ENCODE measurements at regions not wholly inside any gene's neighbourhood (a gene's known extent, or its start where the extent isn't known, plus 50 kb on each side); places are given as distances from the start of the nearest gene placed in this dataset.

- no peaks in the 10 kb centered on the region for H3K27me3 ChIP-seq (ENCODE audit: insufficient read depth, low read depth)
- no peak overlapping the region for H3K4me2 ChIP-seq
- no peak overlapping the region for H3K4me3 ChIP-seq (IDR thresholded peaks at IDR 0.05; ENCODE audit: insufficient read depth, low read depth, low read length)
- H3K79me2 ChIP-seq (ENCODE audit: insufficient read depth, low read depth), result no peaks in the 10 kb centered on the region
- no peaks in the 10 kb centered on the region for H4K20me1 ChIP-seq (ENCODE audit: insufficient read depth)
- no peak overlapping the region for H3K9ac ChIP-seq
- peaks cover 41% of the 10 kb centered on the region for H3K4me1 ChIP-seq (ENCODE audit: low read depth, poor library complexity, severe bottlenecking)
- no peak for TF ChIP-seq CTCF (conservative IDR thresholded peaks at IDR 0.05; ENCODE audit: low read depth, low read length)
- no peak overlapping the region for H3K27ac ChIP-seq
- no peak overlapping the region for H2AFZ ChIP-seq (ENCODE audit: low read depth)
- H3K36me3 ChIP-seq (ENCODE audit: insufficient read depth), result no peaks in the 10 kb centered on the region
Measured at GRCh38 chr2:223652902-223653301, 50.7 kb upstream of the SCG2 start.

- no peak overlapping the region for H3K9ac ChIP-seq
- no peaks in the 10 kb centered on the region for H3K27me3 ChIP-seq (ENCODE audit: insufficient read depth, low read depth)
- H3K36me3 ChIP-seq (ENCODE audit: insufficient read depth), result no peaks in the 10 kb centered on the region
- no peak overlapping the region for H3K27ac ChIP-seq
- no peak overlapping the region for H2AFZ ChIP-seq (ENCODE audit: low read depth)
- TF ChIP-seq CTCF (conservative IDR thresholded peaks at IDR 0.05; ENCODE audit: low read depth, low read length), result no peak
- H3K4me1 ChIP-seq (ENCODE audit: low read depth, poor library complexity, severe bottlenecking), result peaks cover 49% of the 10 kb centered on the region
- H3K79me2 ChIP-seq (ENCODE audit: insufficient read depth, low read depth), result no peaks in the 10 kb centered on the region
- no peak overlapping the region for H3K4me3 ChIP-seq (IDR thresholded peaks at IDR 0.05; ENCODE audit: insufficient read depth, low read depth, low read length)
- no peak overlapping the region for H3K4me2 ChIP-seq
- H4K20me1 ChIP-seq (ENCODE audit: insufficient read depth), result no peaks in the 10 kb centered on the region
Measured at GRCh38 chr2:223652122-223652521, 50.0 kb upstream of the SCG2 start.
